HL-60/S4 treated with retinoic acid at 250 ng/mL for 4 days and 3 days (cell line): ENCODE measurements at regions not wholly inside any gene's neighbourhood (a gene's known extent, or its start where the extent isn't known, plus 50 kb on each side); places are given as distances from the start of the nearest gene placed in this dataset.

Source experiments
- in situ Hi-C: fragments of 300-500 bp; cut with MboI; formaldehyde crosslinking; loops from 2 replicates; pipeline ENCODE4 v1.7.0; 2022; ENCODE audit warnings: low sequenced_read_pairs

DNA sequence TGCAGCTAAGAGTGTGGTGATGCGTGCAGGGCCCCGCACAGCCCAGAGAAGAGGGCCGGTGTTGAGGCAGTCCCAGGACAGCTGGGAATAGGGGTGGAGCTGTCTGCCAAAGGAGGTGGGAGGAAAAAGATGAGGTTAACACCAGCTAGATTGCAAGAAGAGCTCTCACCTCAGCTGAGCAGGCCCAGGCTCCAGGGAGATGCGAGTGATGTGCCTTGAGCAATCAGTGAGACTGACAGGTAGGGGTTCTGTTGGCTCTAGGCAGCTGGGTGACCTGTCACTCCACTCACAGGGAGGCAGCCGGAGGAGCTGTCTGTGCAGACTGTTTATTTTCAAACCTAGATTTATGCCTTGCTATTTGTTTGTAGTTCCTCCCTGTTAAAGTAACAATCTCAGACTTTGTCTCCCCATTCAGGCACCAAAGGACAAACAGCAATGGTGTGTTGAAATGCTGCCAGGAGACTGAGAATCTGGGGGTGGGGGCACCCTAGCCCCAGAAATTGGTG is 205.1 kb upstream of the CXCL12 start:
- in situ Hi-C loops: loop anchor here (25.0 kb wide), 1 partner anchor 97 kb away; no protein-coding TSS in a partner anchor

DNA sequence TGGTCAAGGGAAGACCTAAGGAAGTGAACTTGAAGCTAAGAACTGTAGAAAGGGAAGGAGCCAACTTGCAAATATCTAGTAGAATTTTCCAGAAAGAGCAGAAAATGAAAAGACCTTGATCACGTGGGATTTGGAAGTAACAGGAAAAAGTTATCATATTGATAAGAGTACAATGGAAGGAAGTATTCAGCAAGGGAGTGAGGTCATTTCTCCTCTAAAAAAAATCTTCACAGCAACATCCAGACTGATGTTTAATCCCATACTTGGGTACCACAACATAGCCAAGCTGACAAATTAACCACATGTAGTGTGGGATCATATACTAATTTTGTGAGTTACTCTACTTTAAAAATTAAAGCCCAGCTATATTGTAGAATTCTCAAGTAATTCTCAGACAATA is 207.0 kb upstream of the CXCL12 start:
- in situ Hi-C loops: loop anchor here (25.0 kb wide), 1 partner anchor 95 kb away; no protein-coding TSS in a partner anchor

DNA sequence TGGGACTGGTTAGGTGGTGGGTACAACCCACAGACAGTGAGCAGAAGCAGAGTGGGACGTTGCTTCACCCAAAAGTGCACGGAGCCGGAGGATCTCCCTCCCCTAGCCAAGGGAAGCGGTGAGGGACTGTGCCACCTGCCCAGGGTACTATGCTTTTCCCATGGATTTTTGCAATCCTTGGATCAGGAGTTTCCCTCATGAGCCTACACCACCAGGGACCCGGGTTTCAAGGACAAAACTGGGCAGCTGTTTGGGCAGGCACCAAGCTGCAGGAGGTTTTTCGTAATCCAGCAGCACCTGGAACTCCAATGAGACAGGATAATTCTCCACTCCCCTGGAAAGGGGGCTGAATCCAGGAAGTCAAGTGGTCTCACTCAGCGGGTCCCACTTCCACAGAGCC is 209.1 kb upstream of the CXCL12 start:
- in situ Hi-C loops: loop anchor here (25.0 kb wide), 1 partner anchor 93 kb away; no protein-coding TSS in a partner anchor

DNA sequence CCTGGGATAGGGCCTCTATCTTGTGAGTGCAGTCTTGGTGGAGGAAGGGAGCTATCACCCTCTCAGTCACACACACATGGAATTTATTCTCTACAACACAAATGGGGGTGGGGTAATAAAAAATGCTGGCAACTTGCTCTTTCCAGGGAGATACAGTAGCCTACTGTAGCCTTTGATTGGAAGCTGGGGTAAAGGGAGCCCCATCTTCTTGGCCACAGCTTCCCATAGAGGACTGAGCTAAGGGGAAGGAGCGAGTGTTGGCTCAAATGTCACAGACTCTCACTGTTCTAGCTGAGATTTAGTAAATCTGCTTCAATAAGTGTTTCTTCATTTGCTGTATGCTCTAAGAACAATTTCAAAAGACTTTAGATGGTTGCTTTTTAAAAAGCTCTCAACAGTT is 222.2 kb upstream of the CXCL12 start:
- in situ Hi-C loops: no loop called here

DNA sequence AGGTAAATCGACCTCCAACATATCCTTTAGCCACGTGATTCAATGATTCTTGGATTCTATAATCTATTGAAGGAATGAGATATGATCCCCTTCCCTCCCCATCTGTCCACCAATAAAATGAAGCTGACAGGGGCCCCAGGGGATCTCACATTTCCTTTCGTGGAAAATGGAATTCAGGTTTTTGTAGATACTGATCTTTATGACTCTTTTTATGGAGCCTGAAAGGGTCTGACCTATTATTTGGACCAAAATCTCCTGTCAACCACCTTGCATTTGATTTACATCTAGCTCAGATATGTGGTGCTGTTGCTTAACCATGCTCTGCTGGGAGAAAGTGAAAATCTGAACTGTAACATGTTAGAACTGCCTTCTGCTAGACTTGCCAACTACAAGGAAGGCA is 234.0 kb upstream of the CXCL12 start:
- in situ Hi-C loops: no loop called here

DNA sequence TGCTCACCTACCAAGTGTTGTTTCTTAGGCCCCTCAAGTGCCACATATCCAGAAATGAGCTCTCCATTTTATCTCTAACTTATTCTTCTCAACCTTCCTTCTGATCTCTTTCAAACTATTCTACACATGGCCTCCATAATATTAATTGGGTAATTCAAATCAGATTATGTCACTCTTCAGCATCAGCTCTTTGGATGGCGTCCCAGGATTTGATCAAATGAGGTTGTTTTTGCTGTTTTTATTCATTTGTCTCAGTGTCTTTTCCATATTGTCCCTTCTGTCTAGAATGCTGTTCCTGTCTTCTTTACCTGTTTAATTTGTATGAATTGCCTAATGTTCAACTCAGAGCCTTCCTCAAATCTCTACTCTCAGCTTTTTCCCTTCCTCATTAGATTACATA is 234.6 kb upstream of the CXCL12 start:
- in situ Hi-C loops: no loop called here

DNA sequence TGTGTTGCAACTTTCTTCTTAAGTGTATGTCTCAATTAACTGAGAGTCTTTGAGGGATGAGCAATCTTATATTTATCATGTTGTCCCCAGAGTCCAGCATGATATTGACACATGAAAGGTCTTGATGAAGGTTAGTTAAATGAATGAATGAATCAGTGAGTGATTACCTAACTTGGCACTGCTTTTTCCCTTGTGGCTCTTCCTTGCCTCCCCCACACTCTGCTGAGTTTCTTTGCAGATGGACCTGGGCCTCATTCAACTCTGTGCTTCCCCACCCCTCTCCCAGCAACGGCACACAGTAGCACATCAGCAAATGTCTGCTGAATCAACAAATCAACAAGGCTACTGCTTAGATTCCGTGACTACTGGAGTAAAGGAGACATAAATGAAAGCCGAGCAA is 235.1 kb upstream of the CXCL12 start:
- in situ Hi-C loops: no loop called here

DNA sequence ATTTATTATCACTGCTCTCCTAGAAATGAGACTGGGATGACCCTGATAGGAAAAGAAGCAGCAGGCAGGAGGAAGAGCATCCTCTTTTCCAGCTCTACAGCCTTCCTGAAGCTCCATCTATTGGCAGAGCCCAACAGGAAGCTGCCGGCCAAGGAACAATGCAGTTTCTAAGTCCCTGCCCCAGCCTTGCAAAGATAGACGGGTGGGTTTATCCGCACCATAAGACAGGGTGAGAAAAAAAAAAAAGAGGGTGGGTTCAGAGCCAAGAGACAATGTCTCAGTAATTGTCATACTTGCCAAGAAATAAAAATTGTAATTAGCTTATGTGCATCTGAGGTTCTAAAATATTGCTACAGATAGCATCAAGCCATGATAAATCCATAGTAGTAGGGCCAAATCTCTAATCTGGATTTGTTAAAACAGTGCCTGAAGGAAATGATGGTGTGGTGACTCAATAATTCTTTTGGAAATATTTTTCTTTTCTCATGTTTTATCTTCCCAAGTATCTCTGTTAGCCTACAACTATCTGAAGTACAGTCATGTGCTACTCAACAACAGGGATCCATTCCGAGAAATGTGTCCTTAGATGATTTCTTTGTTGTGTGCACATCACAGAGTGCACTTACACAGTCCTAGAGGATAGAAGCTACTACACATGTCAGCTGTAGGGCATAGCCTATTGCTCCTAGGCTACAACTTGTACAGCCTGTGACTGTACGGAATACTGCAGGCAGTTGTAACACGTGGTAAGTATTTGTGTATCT is 242.9 kb upstream of the CXCL12 start:
- in situ Hi-C loops: no loop called here

DNA sequence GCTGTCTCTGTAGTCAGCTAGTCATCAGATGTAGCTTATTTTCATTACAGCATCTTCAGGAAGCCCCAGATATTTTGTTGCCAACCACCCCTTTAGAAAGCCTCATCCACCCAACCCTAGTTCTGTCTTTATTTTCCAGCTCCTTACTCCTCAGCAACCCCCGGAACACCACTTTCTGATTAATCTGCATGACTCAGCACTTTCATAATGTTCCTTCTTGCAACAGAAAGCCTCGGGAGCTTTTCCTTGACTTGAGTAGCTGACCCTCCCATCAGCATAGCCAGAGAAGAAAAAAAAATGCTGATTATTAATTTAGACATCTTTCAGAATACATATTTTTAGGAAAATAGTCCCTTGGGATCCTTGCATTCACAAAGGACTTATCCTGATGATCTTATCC is 244.0 kb upstream of the CXCL12 start:
- in situ Hi-C loops: no loop called here

DNA sequence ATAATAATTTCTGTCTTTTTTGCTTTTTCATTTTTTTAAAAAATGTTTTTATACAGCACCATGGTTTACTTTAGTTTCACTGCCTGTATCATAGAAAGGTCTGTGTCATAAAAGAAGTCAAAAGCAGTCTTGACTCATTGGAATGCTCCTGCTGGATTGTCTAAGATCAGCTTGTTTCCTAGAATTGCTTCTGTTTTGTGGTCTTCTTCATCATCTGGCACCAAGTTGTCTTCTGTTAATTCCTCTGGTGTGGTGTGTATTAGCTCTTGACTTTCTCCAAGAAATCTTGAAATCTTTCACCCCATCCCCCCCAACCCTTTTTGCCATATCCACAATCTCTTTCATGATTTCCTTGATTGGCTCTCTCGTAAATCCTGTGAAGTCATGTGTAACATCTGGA is 250.3 kb upstream of the CXCL12 start:
- in situ Hi-C loops: no loop called here

DNA sequence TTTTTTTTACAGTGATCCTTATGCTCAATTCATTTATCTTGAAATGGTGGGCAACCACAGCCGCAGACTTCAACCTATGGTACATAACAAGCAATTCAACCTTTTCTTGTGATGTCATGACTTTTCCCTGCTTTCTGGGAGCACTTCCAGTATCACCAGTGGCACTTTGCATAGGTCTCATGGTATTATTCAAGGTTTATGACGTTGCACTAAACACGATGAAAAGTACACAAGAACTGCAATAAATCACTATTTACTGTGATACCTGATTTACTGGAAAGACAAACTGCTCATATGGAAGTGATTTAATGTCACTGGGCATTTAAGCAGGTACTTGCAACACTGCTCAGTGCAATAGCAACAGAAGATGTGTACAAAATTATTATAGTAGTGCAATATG is 251.7 kb upstream of the CXCL12 start:
- in situ Hi-C loops: no loop called here

DNA sequence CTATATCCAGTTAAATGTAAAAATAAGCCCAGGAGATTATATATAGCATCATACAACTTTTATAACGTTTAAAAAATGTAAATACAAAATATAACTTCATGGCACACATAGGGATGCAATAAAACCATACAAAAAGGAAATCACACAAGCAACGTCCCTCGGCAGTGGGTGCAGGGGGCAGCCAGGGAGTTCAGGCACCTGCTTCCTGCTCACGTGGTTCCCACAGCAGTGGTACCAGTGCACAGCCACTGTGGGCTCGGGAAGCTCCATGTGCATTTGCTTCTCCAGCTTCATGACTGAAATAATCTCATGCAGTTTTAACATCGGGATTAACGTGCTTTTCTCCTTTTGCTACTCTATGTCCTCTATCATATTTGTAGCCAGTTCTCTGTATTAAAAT is 255.5 kb upstream of the CXCL12 start:
- in situ Hi-C loops: no loop called here

DNA sequence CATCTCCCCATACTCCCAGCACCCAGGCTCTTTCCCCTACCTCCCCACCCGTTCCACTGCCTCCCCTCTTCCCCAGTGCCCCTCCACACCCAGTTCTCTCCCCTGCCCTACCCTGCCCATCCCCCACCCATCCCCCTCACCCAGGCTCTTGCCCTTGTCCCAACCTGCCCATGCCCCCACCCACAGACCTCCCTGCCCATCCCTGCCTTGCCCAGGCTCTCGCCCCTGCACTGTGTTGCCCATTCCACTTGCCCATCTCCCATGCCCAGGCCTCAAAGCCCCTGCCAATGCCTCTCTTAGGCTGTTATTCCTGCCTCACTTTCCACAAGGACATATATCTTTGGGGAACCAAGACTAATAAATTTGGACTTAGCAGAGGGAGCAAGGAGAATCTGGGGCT is 262.6 kb upstream of the CXCL12 start:
- in situ Hi-C loops: no loop called here

DNA sequence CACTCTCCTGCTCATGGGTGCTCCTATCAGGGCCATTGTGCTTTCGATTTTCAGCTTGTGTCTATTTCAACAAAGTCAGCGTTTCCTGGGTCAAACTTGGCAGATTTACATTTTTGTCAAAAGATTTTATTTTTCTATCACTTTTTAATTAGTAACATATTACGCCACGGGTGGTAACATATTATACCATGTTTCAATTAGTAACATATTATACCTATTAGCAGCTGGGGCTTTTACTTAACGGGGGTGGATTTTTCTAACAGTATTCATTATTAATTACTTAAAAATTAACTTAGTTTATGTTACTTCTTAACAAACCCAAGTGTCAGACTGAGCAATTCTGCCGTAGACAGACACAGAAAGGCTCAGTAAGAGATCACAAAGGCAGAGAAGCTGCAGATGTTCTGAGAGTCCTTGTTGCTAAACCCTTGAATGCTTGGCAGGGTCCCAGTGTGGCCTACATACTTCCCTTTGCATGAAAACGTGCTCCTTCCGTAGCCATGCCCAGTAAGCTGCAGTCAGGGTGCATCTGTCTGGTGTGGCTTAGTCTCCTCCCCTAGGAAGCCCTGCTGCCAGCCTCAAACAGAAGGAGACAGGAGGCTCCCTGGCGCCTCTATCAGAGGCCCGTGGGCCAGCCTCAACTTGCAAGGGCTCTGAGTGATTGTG is 263.1 kb upstream of the CXCL12 start:
- in situ Hi-C loops: no loop called here

DNA sequence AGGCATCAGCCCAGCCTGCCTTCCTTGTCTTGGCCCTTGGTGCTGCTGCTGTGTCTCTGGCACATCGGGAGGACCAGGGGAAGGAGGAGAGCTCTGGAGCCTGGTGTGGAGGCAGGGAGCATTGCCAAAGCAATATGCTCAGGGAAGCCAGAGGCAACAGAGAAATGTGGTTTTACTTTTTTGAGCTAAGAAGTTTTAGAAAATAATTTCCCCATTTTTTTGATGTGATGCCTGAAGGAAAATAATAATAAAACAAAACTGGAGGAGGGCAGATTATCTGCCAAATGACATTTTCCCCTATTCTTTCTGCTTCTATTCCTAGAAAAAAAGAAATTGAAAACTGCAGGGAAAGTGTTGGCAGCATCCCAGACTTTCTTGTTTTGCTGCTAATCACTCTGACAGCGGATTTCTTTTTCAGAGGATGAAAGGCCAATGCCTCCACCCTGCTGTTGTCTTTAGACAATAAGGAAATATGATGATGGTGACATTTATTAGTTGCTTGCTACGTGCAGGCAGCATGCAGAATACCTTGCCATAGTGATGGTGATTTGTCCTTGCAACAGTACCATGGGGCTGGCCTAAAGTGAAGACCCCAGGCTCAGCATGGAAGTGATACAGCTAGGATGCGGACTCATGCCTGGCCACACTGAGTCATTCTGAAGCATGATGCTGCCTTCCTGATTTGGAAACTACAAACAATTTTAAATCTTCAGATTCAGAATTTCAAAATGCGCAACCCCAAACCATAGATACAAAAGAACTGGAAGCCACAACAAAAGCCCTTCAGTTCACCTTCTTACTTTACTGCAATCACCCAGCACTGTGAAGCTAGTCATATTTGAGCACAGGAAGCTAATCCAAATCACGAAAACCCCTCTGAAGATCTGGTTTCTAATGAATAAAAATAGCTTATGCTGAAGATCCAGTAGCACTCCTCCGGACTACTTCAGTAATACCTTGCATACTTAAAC is 260.2 kb upstream of the TMEM72 start:
- in situ Hi-C loops: no loop called here

DNA sequence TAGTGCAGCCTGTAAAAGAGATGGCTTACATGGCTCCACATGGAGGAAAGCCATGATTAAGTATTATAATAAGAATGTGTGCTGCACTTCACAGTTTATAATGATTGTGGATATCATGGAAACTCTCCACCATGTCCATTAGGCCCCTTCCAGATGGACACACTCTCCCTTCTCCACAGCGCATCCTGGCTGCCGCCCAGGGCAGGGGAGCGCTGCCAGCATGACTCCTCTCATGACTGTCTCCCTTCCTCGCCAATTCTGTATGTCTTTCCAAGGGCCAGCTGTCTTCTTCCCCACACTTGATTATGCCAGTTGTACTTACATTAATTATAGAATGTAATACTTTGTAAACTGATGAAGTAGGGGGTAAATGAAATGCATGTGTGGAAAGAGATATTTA is 259.3 kb upstream of the TMEM72 start:
- in situ Hi-C loops: no loop called here

DNA sequence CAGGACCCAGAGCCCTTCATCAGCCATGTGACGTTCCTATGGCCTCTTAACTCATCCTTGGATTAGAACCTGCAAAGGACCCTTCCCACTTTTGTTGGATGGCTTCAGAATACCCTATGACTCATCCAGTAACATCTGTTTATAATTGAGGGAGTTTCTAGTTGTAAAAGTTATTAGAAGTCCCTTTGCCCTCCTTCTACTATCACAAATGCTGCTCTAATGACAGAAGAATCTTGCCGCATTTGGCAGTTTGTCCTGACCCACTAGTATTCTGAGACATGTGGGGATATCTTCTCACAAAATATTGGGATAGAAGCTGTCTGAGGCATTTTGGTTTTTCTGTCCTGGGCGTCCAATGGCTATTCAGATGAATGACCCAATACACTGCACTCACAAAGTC is 251.8 kb upstream of the TMEM72 start:
- in situ Hi-C loops: no loop called here

DNA sequence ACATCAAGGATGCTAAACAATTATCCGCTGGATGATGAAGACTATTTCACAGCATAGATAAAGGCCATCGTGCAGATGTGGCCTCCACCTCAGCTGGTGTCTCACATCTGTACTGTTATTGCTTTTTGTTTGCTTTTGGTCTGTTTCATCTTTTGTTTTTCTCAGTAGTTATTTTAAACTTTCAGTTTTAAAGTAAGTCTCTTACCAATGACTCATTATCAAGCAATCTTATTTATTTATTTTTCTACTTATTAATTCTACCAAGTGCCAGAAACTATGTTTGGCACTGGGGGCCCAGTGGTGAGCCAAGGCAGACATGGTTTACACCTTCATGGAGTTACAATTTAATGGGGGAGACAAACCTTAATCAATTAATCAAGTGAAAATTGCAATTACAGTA is 250.9 kb upstream of the TMEM72 start:
- in situ Hi-C loops: no loop called here

DNA sequence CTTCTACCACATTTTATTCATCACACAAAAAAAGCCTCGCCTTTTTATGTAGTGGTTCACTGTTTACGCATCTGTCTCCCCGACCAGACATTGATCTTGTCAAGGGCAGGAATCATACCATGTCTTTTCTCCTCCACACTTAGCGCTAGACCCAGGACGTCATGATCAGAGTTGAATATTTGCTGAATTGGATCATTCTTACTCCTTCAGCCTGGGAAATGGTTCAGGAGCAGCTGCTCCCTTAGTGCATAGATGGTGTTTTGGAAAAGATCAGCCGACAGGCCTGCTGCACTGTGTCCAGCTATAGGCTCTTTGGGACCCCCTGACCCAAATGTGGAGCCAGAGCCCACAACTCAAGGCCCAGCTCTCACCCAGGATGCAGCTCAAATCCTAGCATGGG is 249.1 kb upstream of the TMEM72 start:
- in situ Hi-C loops: no loop called here

DNA sequence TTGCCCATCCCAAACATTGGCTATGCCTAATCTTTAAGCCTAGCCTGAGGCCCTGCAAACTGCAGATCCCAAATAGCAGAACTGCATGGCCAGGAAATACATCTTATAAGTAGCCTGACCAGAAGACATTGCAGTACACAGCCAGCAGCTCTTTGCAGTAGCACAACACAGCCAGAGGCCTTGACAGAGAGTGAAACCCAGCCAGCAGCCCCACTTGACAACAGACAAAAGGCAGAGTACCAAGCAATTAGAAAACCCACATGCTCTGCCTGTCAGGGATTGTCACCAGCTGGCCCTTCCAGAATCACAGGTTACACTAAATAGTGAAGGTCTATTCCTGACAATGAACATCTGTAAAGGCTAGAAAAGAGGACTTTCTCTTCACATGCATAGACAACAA is 242.8 kb upstream of the TMEM72 start:
- in situ Hi-C loops: no loop called here

DNA sequence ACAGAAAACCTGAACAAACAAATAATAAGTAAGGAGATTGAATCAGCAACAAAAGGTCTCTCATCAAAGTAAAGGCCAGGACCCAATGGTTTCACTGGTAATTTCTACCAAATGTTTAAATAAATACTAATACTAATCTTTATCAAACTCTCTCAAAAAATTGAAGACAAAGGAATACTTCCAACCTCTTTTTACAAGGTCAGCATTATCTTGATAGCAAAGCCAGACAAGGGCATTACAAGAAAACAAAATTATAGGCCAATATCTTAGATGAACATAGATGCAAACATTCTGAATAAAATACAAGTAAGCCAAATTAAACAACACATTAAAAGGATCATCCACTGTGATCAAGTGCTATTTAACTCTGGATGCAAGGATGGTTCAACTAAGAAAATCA is 239.8 kb upstream of the TMEM72 start:
- in situ Hi-C loops: no loop called here
